H1 (cell line): ENCODE measurements at regions not wholly inside any gene's neighbourhood (a gene's known extent, or its start where the extent isn't known, plus 50 kb on each side); places are given as distances from the start of the nearest gene placed in this dataset.

Experiments used
- CTCF ChIA-PET: fragments of 300-600 bp; sonication (Branson Sonifier 250); formaldehyde crosslinking; loops from one replicate; lab custom pipeline; 2021; ENCODE audit not compliant: partially characterized antibody; lab: Charles Lee
- POLR2A ChIA-PET: fragments of 300-600 bp; sonication (Branson Sonifier 250); formaldehyde crosslinking; loops from one replicate; lab custom pipeline; 2021; ENCODE audit warnings: inconsistent platforms; ENCODE audit not compliant: partially characterized antibody; lab: Charles Lee
- DNase-seq, 2 experiments: peaks; one replicate each; pipeline versions ENCODE4 v3.0.0 to v3.0.0-alpha.2; 2010 to 2022; ENCODE audit warnings: low spot score in 2 of 2, low read depth in 1 of 2, mixed read lengths in 1 of 2
- FAIRE-seq: peaks from 2 replicates; lab custom pipeline; 2011; peaks lifted over from hg19 to GRCh38; lab: Jason Lieb, UNC
- H2AFZ ChIP-seq: 2 replicates; pipeline ENCODE4 v1.8.1; 2012; ENCODE audit warnings: low read length, inconsistent platforms
- H2AK5ac ChIP-seq: 2 replicates; pipeline ENCODE4 v1.6.1; 2013; ENCODE audit warnings: low read depth, low read length
- H2BK120ac ChIP-seq: replicated peaks from 2 replicates; pipeline ENCODE3; 2013; ENCODE audit warnings: low read depth, low read length, inconsistent platforms
- H2BK12ac ChIP-seq: 2 replicates; pipeline ENCODE4 v1.6.1; 2013; ENCODE audit warnings: low read depth, low read length
- H2BK15ac ChIP-seq: 2 replicates; pipeline ENCODE4 v1.6.1; 2013; ENCODE audit warnings: low read length
- H2BK20ac ChIP-seq: 2 replicates; pipeline ENCODE4 v1.6.1; 2013; ENCODE audit warnings: low read length
- H2BK5ac ChIP-seq: 2 replicates; pipeline ENCODE4 v1.6.1; 2013; ENCODE audit warnings: low read depth, low read length
- H3K14ac ChIP-seq: 2 replicates; pipeline ENCODE4 v1.6.1; 2013; ENCODE audit warnings: inconsistent platforms; ENCODE audit not compliant: insufficient read length
- H3K18ac ChIP-seq: 2 replicates; pipeline ENCODE4 v1.6.1; 2013; ENCODE audit warnings: low read length; ENCODE audit errors: extremely low read depth
- H3K23ac ChIP-seq: 2 replicates; pipeline ENCODE4 v1.6.1; 2013; ENCODE audit warnings: inconsistent platforms; ENCODE audit not compliant: insufficient read length
- H3K23me2 ChIP-seq: 2 replicates; pipeline ENCODE4 v1.6.1; 2013; ENCODE audit warnings: low read depth, low read length
- H3K27ac ChIP-seq: 2 replicates; pipeline ENCODE4 v1.6.1; 2011; ENCODE audit warnings: low read depth, low read length, inconsistent platforms
- H3K27me3 ChIP-seq, 4 experiments: replicated peaks in 1 of 4; 1 replicate in 1 of 4; 2 replicates in 3 of 4; pipeline versions ENCODE4 v1.6.1 to v1.8.1; 2011 to 2013; ENCODE audit warnings: low read length in 3 of 4, mild to moderate bottlenecking in 3 of 4, inconsistent platforms in 2 of 4, mixed read lengths in 2 of 4, moderate library complexity in 1 of 4; ENCODE audit not compliant: control insufficient read depth in 3 of 4, insufficient read depth in 3 of 4; ENCODE audit errors: extremely low read depth in 1 of 4
- H3K36me3 ChIP-seq, 4 experiments: 2 replicates each; pipeline versions ENCODE4 v1.6.1 to v1.8.1; 2011 to 2013; ENCODE audit warnings: mild to moderate bottlenecking in 4 of 4, low read length in 3 of 4, moderate library complexity in 2 of 4, control low read depth in 1 of 4, inconsistent platforms in 1 of 4; ENCODE audit not compliant: insufficient read depth in 4 of 4, control insufficient read depth in 2 of 4
- H3K4ac ChIP-seq: replicated peaks from 2 replicates; pipeline ENCODE3; 2013; ENCODE audit warnings: low read length, low read depth, mixed read lengths, inconsistent platforms; ENCODE audit not compliant: insufficient read length
- H3K4me1 ChIP-seq, 4 experiments: replicated peaks in 1 of 4; 1 replicate in 1 of 4; 2 replicates in 3 of 4; pipeline versions ENCODE4 v1.6.1 to v1.8.1; 2011 to 2013; ENCODE audit warnings: low read length in 3 of 4, inconsistent platforms in 2 of 4, mixed read lengths in 1 of 4; ENCODE audit not compliant: insufficient read depth in 4 of 4, control insufficient read depth in 3 of 4
- H3K4me2 ChIP-seq, 2 experiments: 2 replicates each; pipeline versions ENCODE4 v1.6.1 to v1.8.1; 2011 to 2013; ENCODE audit warnings: low read depth in 2 of 2, low read length in 2 of 2, control low read depth in 1 of 2, inconsistent platforms in 1 of 2, mild to moderate bottlenecking in 1 of 2; ENCODE audit not compliant: insufficient read depth in 1 of 2
- H3K4me3 ChIP-seq, 4 experiments: fragments of 200-600, 300-600 bp in 1 of 4; sonication (generic), shearing (Covaris generic), sonication (Bioruptor Twin) in 1 of 4; 2 replicates each; pipeline versions ENCODE4 v1.5.1 to v1.8.1; 2011 to 2016; ENCODE audit warnings: low read length in 4 of 4, low read depth in 3 of 4, control low read depth in 2 of 4, inconsistent platforms in 2 of 4, mild to moderate bottlenecking in 2 of 4, mixed read lengths in 1 of 4, moderate library complexity in 1 of 4; ENCODE audit not compliant: insufficient read depth in 2 of 4; ENCODE audit errors: extremely low read depth in 1 of 4
- H3K56ac ChIP-seq: replicated peaks from 2 replicates; pipeline ENCODE3; 2013; ENCODE audit warnings: low read depth, mild to moderate bottlenecking, mixed read lengths, low read length, inconsistent platforms; ENCODE audit not compliant: insufficient read length
- H3K79me1 ChIP-seq: 2 replicates; pipeline ENCODE4 v1.6.1; 2013; ENCODE audit warnings: low read depth, low read length, control low read depth
- H3K79me2 ChIP-seq, 2 experiments: 2 replicates each; pipeline versions ENCODE4 v1.6.1 to v1.8.1; 2012 to 2013; ENCODE audit warnings: low read length in 2 of 2, mild to moderate bottlenecking in 2 of 2, inconsistent platforms in 1 of 2; ENCODE audit not compliant: insufficient read depth in 2 of 2, control insufficient read depth in 1 of 2
- H3K9ac ChIP-seq, 4 experiments: replicated peaks in 1 of 4; 1 replicate in 1 of 4; 2 replicates in 3 of 4; pipeline versions ENCODE4 v1.6.1 to v1.8.1; 2011 to 2013; ENCODE audit warnings: low read depth in 3 of 4, low read length in 3 of 4, control low read depth in 2 of 4, mild to moderate bottlenecking in 2 of 4, moderate library complexity in 2 of 4, inconsistent platforms in 1 of 4; ENCODE audit errors: extremely low read depth in 1 of 4
- H3K9me3 ChIP-seq, 2 experiments: 2 replicates each; pipeline versions ENCODE4 v1.6.1 to v1.8.1; 2012 to 2013; ENCODE audit warnings: mild to moderate bottlenecking in 2 of 2, moderate library complexity in 2 of 2, control low read depth in 1 of 2, inconsistent platforms in 1 of 2, low read depth in 1 of 2, low read length in 1 of 2, mixed read lengths in 1 of 2; ENCODE audit not compliant: insufficient read depth in 2 of 2
- H4K20me1 ChIP-seq, 2 experiments: replicated peaks in 1 of 2; 2 replicates each; pipeline versions ENCODE3 to v1.8.1; 2011 to 2013; ENCODE audit warnings: inconsistent platforms in 2 of 2, low read length in 2 of 2, mild to moderate bottlenecking in 1 of 2; ENCODE audit not compliant: insufficient read depth in 2 of 2, control insufficient read depth in 1 of 2
- H4K5ac ChIP-seq: 2 replicates; pipeline ENCODE4 v1.6.1; 2013; ENCODE audit warnings: low read length, low read depth, mixed read lengths, inconsistent platforms; ENCODE audit not compliant: insufficient read length
- H4K8ac ChIP-seq: 2 replicates; pipeline ENCODE4 v1.8.0; 2013; ENCODE audit warnings: mild to moderate bottlenecking, moderate library complexity, low read length, inconsistent platforms; ENCODE audit not compliant: insufficient read depth; ENCODE audit errors: extremely low read depth
- H4K91ac ChIP-seq: replicated peaks from 2 replicates; pipeline ENCODE3; 2013; ENCODE audit warnings: low read length, mixed read lengths, inconsistent platforms; ENCODE audit not compliant: insufficient read length
- GABPA ChIP-seq: IDR thresholded peaks from 2 replicates; pipeline ENCODE4 v1.6.1; 2011; ENCODE audit warnings: mild to moderate bottlenecking, low read length, moderate library complexity, borderline replicate concordance; ENCODE audit not compliant: insufficient read depth
- TAF1 ChIP-seq: IDR thresholded peaks from 2 replicates; pipeline ENCODE4 v1.6.1; 2011; ENCODE audit warnings: mild to moderate bottlenecking, low read depth, low read length
- whole genome bisulfite sequencing, 2 experiments: shearing (Covaris generic) in 1 of 2; methylation state at CpG; one replicate each; pipeline versions ENCODE4 v1.1.6 to v1.1.7; 2013 to 2015; ENCODE audit warnings: low lambda C conversion rate in 2 of 2, mixed read lengths in 2 of 2, inconsistent platforms in 1 of 2, low coverage in 1 of 2, missing lambda C conversion rate in 1 of 2; ENCODE audit not compliant: insufficient replicate concordance in 2 of 2, insufficient coverage in 1 of 2, insufficient read length in 1 of 2; ENCODE audit errors: extremely low coverage in 1 of 2, missing lambda C conversion rate in 1 of 2; 5-methylcytosine and 5-hydroxymethylcytosine counted together

DNA sequence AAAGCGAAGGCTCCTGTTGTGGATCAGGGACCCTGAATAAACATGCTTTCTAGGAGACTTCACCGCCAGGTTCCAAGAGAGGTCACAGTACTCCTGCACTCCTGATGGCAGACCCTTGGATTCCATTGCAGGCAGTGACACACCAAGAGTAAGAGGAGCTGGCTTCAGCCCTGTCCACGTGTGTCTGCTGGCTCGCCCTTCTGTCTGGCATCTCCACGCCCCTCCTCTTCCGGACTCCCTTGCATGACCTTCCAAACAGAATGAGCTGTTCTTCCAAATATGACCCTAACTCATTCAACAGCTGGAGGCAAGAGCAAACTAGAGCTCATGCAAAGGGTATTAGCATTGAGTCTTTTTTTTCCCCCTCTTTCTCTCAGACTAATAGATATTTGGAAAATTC, 233.0 kb upstream of the PLEKHG7 start:
- Histone ChIP-seq H3K23ac (no peak overlapping the region), H3K79me2 (no peaks in the 10 kb centered on the region), H3K9me3 (no peaks in the 10 kb centered on the region), H2BK15ac (no peak overlapping the region), H4K8ac (no peak overlapping the region), H2BK120ac (no peak overlapping the region), H3K18ac (peak overlapping the region; percentile 51; the same call in 1 of the 2 replicates), H2BK20ac (no peak overlapping the region), H3K36me3 (no peaks in the 10 kb centered on the region), H4K20me1 (no peaks in the 10 kb centered on the region), H4K91ac (no peak overlapping the region), H3K79me1 (no peaks in the 10 kb centered on the region), H3K56ac (no peak overlapping the region), H3K27ac (no peak overlapping the region), H3K4me1 (peaks cover 4 to 15% (median 14%) of the 10 kb centered on the region in 4 experiments; a peak in 6 of 7 replicates), H2BK12ac (no peak overlapping the region), H3K4ac (no peak overlapping the region), H4K5ac (no peak overlapping the region), H2AFZ (no peak overlapping the region), H3K4me2 (no peak overlapping the region), H3K4me3 (no peak overlapping the region), H2AK5ac (no peak overlapping the region), H3K27me3 (no peaks in the 10 kb centered on the region), H3K9ac (no peak overlapping the region), H3K14ac (no peak overlapping the region), H3K23me2 (no peaks in the 10 kb centered on the region), H2BK5ac (no peak overlapping the region)
- ChIA-PET POLR2A (interaction anchor here (0.6 kb wide), 1 partner anchor 480 kb away, joined by 3 read pairs; no protein-coding TSS in a partner anchor), CTCF (no interaction called here)
- TF ChIP-seq TAF1 (no peak), GABPA (no peak)
- no peak for FAIRE-seq
- 95% methylated on average over 6 of the region's 6 CpGs; no CpG with 5 or more reads in 1 of the 2 experiments for WGBS, 2 experiments
- DNase-seq, result no peak
